Heart left ventricle (tissue), 13 donors: ENCODE measurements at regions not wholly inside any gene's neighbourhood (a gene's known extent, or its start where the extent isn't known, plus 50 kb on each side); places are given as distances from the start of the nearest gene placed in this dataset.

Experiments used
- POLR2A ChIP-seq, 2 donors: fragments of 450-650 bp; IDR thresholded peaks; one replicate each; pipeline ENCODE4 v1.6.1; 2017; ENCODE audit warnings: antibody characterized with exemption in 2 of 2, mild to moderate bottlenecking in 2 of 2, moderate library complexity in 2 of 2
- TF ChIP-seq, protein P1 (sequence below), 12 donors: fragments of 200-600 bp; sonication (generic) in 4 of 12; IDR thresholded peaks; one replicate each; pipeline versions ENCODE4 v1.5.0 to v1.8.0; 2018 to 2022; ENCODE audit warnings: antibody characterized with exemption in 12 of 12, mild to moderate bottlenecking in 5 of 12
- donor health status: ischemic (EF 13 %, LVEDD 7.1; RV severe dilation, severe dysfunction).
- donor health status: DM: no; HTN: yes; CAD: no.
- donor health status: DM: no; HTN: no; CAD: no.
- donor health status: ischemic (EF 25% LVEDD 6.9; RV normal size, moderate dysfunction).
- donor health status: ischemic (EF 25% LVEDD 5.7; RV mildly dilated, moderate dysfunction).
- donor health status: ischemic (EF 35%, LVEDD 5.7; RV mildly dilated, moderate dysfunction).
- donor health status: nonischemic (EF 11% LVEDD 7.7; RV severe dilation, severe dysfunction).
- donor health status: DM: yes; HTN: yes; CAD: no.
- donor health status: PGD.
- donor health status: ischemic (EF 29% LVEDD 5.4; RV normal size, mild dysfunction).
- donor health status: nonischemic (EF 23%, LVEDD 6.1; RV moderate dilation, normal function).

DNA sequence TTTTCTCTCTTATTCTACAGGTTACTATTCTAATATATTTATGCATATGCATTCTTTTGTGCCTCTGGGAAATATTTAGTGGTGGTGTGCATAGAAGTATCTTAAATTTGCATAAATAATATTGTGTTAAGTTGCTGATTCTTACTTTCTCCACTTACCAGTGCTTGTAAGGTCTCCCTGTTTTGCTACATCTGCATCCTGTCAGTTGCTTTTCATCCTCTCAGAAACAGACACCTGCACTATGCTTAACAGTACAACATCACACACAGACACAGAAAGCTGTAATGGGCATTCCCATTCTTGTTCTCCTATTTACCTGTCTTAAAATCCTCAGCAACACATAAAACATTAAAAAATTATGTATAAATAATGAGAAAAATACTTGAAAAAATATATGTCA, 713.3 kb upstream of the RGMB start:
- TF ChIP-seq, protein P1, sequence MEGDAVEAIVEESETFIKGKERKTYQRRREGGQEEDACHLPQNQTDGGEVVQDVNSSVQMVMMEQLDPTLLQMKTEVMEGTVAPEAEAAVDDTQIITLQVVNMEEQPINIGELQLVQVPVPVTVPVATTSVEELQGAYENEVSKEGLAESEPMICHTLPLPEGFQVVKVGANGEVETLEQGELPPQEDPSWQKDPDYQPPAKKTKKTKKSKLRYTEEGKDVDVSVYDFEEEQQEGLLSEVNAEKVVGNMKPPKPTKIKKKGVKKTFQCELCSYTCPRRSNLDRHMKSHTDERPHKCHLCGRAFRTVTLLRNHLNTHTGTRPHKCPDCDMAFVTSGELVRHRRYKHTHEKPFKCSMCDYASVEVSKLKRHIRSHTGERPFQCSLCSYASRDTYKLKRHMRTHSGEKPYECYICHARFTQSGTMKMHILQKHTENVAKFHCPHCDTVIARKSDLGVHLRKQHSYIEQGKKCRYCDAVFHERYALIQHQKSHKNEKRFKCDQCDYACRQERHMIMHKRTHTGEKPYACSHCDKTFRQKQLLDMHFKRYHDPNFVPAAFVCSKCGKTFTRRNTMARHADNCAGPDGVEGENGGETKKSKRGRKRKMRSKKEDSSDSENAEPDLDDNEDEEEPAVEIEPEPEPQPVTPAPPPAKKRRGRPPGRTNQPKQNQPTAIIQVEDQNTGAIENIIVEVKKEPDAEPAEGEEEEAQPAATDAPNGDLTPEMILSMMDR (IDR thresholded peaks at IDR 0.05), result no peak
- no peak for TF ChIP-seq POLR2A (IDR thresholded peaks at IDR 0.05)
